ENCODE measurements at regions not wholly inside any gene's neighbourhood (a gene's known extent, or its start where the extent isn't known, plus 50 kb on each side); places are given as distances from the start of the nearest gene placed in this dataset.

DNA sequence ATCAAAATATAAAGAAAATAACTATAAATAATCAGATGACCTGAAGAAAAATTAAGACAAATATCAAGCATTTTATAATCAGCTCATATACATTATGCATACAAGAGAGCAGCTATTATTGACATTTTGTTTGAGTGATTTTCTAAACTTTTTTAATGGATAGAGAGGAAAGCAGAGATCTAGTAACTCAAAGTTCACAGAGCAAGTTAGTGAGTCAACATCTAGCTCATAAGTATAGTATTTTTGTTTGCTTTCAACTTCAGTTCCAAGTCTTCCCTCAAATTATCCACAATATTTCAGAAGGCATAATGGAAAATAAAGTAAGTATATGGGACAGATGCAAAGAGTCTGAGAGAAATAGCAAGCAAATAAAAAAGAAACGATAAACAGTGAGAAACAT, 470.1 kb upstream of the ALCAM start:
- ATAC-seq, result no peak
- H3K4me3 ChIP-seq, result no peak overlapping the region
- no peak overlapping the region for H3K27ac ChIP-seq
- ChIA-PET CTCF (interaction anchor here (1.1 kb wide), 1 partner anchor 474 kb away, joined by 3 read pairs; no protein-coding TSS in a partner anchor), POLR2A (no interaction called here)
- DNase-seq (ENCODE audit: low read depth in 1 of 2, low spot score in 1 of 2), result no peak
- FAIRE-seq, result no peak
- H3K4me2 ChIP-seq, result no peak overlapping the region
- no peaks in the 10 kb centered on the region for H3K4me1 ChIP-seq
- 33% methylated on average over 1 of the region's 1 CpG for WGBS (ENCODE audit: missing lambda C conversion rate)
- no peaks in the 10 kb centered on the region for H3K9me3 ChIP-seq
- TF ChIP-seq GATA3 (IDR thresholded peaks at IDR 0.05; ENCODE audit: borderline replicate concordance) (no peak), ESRRA (IDR thresholded peaks at IDR 0.05; ENCODE audit: borderline replicate concordance, low read length) (no peak), MAFK (IDR thresholded peaks at IDR 0.05; ENCODE audit: partially characterized antibody) (no peak), ZNF302 (CRISPR knock-in tag; IDR thresholded peaks at IDR 0.05) (no peak), CBX8 (IDR thresholded peaks at IDR 0.05) (no peak), REST (IDR thresholded peaks at IDR 0.05) (no peak), MAZ (IDR thresholded peaks at IDR 0.05; ENCODE audit: borderline replicate concordance, low read depth, low read length) (no peak)

GRCh38 chr3:104901396-104901795, 465.3 kb upstream of the ALCAM start:
- FAIRE-seq (no peak), DNase-seq (ENCODE audit: low read depth in 1 of 2, low spot score in 1 of 2) (no peak), ATAC-seq (no peak)
- POLR2A ChIA-PET, result no interaction called here
- H3K9me3 ChIP-seq, result no peaks in the 10 kb centered on the region
- 31% methylated on average over 3 of the region's 3 CpGs for WGBS (ENCODE audit: missing lambda C conversion rate)
- no peak overlapping the region for H3K4me3 ChIP-seq
- no peaks in the 10 kb centered on the region for H3K4me1 ChIP-seq
- TF ChIP-seq FOSL2 (IDR thresholded peaks at IDR 0.05), result no peak
- no peak for TF ChIP-seq FOSL2 (CRISPR knock-in tag; IDR thresholded peaks at IDR 0.05)
- TF ChIP-seq EP300 (IDR thresholded peaks at IDR 0.05), result no peak
- no peak for TF ChIP-seq ESRRA (IDR thresholded peaks at IDR 0.05; ENCODE audit: borderline replicate concordance, low read length)
- TF ChIP-seq EHMT2 (IDR thresholded peaks at IDR 0.05; ENCODE audit: low read depth), result no peak
- no peak for TF ChIP-seq HMGXB4 (CRISPR knock-in tag; IDR thresholded peaks at IDR 0.05; ENCODE audit: borderline replicate concordance)
- no peak for TF ChIP-seq NPAS2 (CRISPR knock-in tag; IDR thresholded peaks at IDR 0.05; ENCODE audit: borderline replicate concordance)
- no peak for TF ChIP-seq MAZ (IDR thresholded peaks at IDR 0.05; ENCODE audit: borderline replicate concordance, low read depth, low read length)
- no peak for TF ChIP-seq CHD2 (IDR thresholded peaks at IDR 0.05; ENCODE audit: low read length, partially characterized antibody)
- TF ChIP-seq EHF (CRISPR knock-in tag; IDR thresholded peaks at IDR 0.05), result no peak
- TF ChIP-seq, protein P1, sequence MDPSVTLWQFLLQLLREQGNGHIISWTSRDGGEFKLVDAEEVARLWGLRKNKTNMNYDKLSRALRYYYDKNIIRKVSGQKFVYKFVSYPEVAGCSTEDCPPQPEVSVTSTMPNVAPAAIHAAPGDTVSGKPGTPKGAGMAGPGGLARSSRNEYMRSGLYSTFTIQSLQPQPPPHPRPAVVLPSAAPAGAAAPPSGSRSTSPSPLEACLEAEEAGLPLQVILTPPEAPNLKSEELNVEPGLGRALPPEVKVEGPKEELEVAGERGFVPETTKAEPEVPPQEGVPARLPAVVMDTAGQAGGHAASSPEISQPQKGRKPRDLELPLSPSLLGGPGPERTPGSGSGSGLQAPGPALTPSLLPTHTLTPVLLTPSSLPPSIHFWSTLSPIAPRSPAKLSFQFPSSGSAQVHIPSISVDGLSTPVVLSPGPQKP (IDR thresholded peaks at IDR 0.05; ENCODE audit: low read depth, low read length), result no peak
- no peak for TF ChIP-seq MAFK (IDR thresholded peaks at IDR 0.05; ENCODE audit: partially characterized antibody)
- no peak for TF ChIP-seq HDAC2 (IDR thresholded peaks at IDR 0.05)
- no peak for TF ChIP-seq JUNB (IDR thresholded peaks at IDR 0.05)
- TF ChIP-seq RCOR1 (IDR thresholded peaks at IDR 0.05; ENCODE audit: low read depth, low read length), result no peak
- CTCF ChIA-PET, result no interaction called here
- H3K4me2 ChIP-seq, result no peak overlapping the region
- no peak overlapping the region for H3K27ac ChIP-seq

All from A549 (cell line).